ENCODE measurements at regions not wholly inside any gene's neighbourhood (a gene's known extent, or its start where the extent isn't known, plus 50 kb on each side); places are given as distances from the start of the nearest gene placed in this dataset.
"Not testable (repeated sequence)": the region's sequence is repeated elsewhere in the genome, so short reads cannot be mapped to it uniquely, and the experiment has no call there.

DNA sequence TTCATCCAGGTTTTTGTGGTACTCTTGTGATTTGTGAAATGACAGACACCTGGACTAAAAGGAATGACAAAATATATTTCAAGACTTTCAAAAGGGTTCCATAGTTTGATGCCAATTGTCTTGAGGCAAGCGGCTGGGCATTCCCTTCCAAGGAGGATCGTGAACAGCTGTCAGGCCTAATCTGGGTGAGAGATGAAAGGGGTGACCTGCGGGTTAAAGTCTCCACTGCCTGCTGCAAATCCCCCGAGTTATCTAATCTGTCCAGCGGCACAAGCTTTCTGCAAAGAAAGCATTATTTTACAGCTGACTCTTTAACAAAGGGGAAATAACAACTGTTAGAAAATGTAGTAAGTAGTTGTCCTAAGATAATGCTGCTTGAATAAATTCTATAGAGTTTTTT lies 128.7 kb upstream of the MB21D2 start:
- Histone ChIP-seq H3K79me2 (ENCODE audit: control insufficient read depth, insufficient read depth, low read length) (no peaks in the 10 kb centered on the region), H3K27me3 (ENCODE audit: control insufficient read depth in 2 of 2, insufficient read depth in 2 of 2, low read length in 2 of 2) (no peaks in the 10 kb centered on the region), H3K9me3 (replicated peaks; ENCODE audit: control insufficient read depth, insufficient read depth, low read length) (no peaks in the 10 kb centered on the region), H2AFZ (ENCODE audit: low read depth, low read length) (no peak overlapping the region), H3K9ac (replicated peaks; ENCODE audit: extremely low read depth, insufficient read depth, low read length) (no peak overlapping the region), H3K4me1 (ENCODE audit: control insufficient read depth, extremely low read depth, insufficient read depth, low read length) (no peaks in the 10 kb centered on the region), H3K36me3 (ENCODE audit: control insufficient read depth in 2 of 2, extremely low read depth in 1 of 2, insufficient read depth in 2 of 2, low read length in 2 of 2) (no peaks in the 10 kb centered on the region), H4K20me1 (replicated peaks; ENCODE audit: control insufficient read depth, extremely low read depth, insufficient read depth, low read length) (no peaks in the 10 kb centered on the region), H3K4me3 (replicated peaks in 1 of 3; ENCODE audit: insufficient read depth in 1 of 3, low read depth in 1 of 3, low read length in 3 of 3) (no peak overlapping the region), H3K27ac (ENCODE audit: insufficient read depth, low read depth, low read length) (no peak overlapping the region), H3K4me2 (ENCODE audit: insufficient read depth, low read length) (no peak overlapping the region), H3K9me1 (replicated peaks; ENCODE audit: control insufficient read depth, extremely low read depth, insufficient read depth, low read length) (no peaks in the 10 kb centered on the region)
- dilution Hi-C loops (cut with MboI; ENCODE audit: extremely low pct_ligation_motif_present, low sequenced_read_pairs), result no loop called here
- ChIA-PET POLR2A (no interaction called here), CTCF (interaction anchor here (2.1 kb wide), 1 partner anchor 243 kb away, joined by 5 read pairs; no protein-coding TSS in a partner anchor)
- no TSS peak for BruUV-seq (replicated peaks)
- TF ChIP-seq POLR2A (IDR thresholded peaks at IDR 0.05; ENCODE audit: low read depth, low read length) (no peak), FOS (IDR thresholded peaks at IDR 0.05; ENCODE audit: borderline replicate concordance, insufficient read depth, low read length) (no peak), GATA2 (IDR thresholded peaks at IDR 0.05; ENCODE audit: insufficient read depth, insufficient read length, low read depth, low read length) (no peak), EZH2 (IDR thresholded peaks at IDR 0.05; ENCODE audit: borderline replicate concordance, low read depth, low read length, severe bottlenecking) (no peak), JUN (IDR thresholded peaks at IDR 0.05; ENCODE audit: borderline replicate concordance, insufficient read depth, insufficient read length, low read depth) (no peak), MYC (IDR thresholded peaks at IDR 0.05; ENCODE audit: low read depth, low read length) (no peak), POLR2AphosphoS5 (IDR thresholded peaks at IDR 0.05; ENCODE audit: insufficient read depth, low read depth, low read length) (no peak)
- TF ChIP-seq, protein P1, sequence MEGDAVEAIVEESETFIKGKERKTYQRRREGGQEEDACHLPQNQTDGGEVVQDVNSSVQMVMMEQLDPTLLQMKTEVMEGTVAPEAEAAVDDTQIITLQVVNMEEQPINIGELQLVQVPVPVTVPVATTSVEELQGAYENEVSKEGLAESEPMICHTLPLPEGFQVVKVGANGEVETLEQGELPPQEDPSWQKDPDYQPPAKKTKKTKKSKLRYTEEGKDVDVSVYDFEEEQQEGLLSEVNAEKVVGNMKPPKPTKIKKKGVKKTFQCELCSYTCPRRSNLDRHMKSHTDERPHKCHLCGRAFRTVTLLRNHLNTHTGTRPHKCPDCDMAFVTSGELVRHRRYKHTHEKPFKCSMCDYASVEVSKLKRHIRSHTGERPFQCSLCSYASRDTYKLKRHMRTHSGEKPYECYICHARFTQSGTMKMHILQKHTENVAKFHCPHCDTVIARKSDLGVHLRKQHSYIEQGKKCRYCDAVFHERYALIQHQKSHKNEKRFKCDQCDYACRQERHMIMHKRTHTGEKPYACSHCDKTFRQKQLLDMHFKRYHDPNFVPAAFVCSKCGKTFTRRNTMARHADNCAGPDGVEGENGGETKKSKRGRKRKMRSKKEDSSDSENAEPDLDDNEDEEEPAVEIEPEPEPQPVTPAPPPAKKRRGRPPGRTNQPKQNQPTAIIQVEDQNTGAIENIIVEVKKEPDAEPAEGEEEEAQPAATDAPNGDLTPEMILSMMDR (IDR thresholded peaks at IDR 0.05; ENCODE audit: extremely low read depth in 1 of 2, insufficient read depth in 1 of 2, low read depth in 1 of 2, low read length in 2 of 2), result no peak
- TF ChIP-seq, protein P2, sequence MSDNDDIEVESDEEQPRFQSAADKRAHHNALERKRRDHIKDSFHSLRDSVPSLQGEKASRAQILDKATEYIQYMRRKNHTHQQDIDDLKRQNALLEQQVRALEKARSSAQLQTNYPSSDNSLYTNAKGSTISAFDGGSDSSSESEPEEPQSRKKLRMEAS (IDR thresholded peaks at IDR 0.05; ENCODE audit: insufficient read depth, insufficient read length), result no peak
- DNase-seq (ENCODE audit: low read depth, low spot score) (no peak), FAIRE-seq (no peak)
- intact Hi-C loops (cut with micrococcal nuclease), result loop anchor here (10.0 kb wide), 1 partner anchor 582 kb away; no protein-coding TSS in a partner anchor

DNA sequence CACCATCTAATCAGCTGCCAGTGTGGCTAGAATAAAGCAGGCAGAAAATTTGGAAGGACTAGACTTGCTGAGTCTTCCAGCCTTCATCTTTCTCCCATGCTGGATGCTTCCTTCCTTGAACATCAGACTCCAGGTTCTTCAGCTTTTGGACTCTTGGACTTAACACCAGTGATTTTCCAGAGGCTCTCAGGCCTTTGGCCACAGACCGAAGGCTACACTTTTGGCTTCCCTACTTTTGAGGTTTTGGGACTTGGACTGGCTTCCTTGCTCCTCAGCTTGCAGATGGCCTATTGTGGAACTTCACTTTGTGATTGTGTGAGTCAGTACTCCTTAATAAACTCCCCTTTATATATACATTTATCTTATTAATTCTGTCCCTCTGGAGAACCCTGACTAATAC lies 129.8 kb upstream of the MB21D2 start:
- H3K27me3 ChIP-seq (ENCODE audit: control insufficient read depth in 2 of 2, insufficient read depth in 2 of 2, low read length in 2 of 2); H3K79me2 ChIP-seq (ENCODE audit: control insufficient read depth, insufficient read depth, low read length); POLR2A ChIA-PET; DNase-seq (ENCODE audit: low read depth, low spot score); H3K9ac ChIP-seq (replicated peaks; ENCODE audit: extremely low read depth, insufficient read depth, low read length); H3K9me1 ChIP-seq (replicated peaks; ENCODE audit: control insufficient read depth, extremely low read depth, insufficient read depth, low read length); H4K20me1 ChIP-seq (replicated peaks; ENCODE audit: control insufficient read depth, extremely low read depth, insufficient read depth, low read length); H3K9me3 ChIP-seq (replicated peaks; ENCODE audit: control insufficient read depth, insufficient read depth, low read length); H3K4me1 ChIP-seq (ENCODE audit: control insufficient read depth, extremely low read depth, insufficient read depth, low read length); dilution Hi-C loops (cut with MboI; ENCODE audit: extremely low pct_ligation_motif_present, low sequenced_read_pairs); H3K4me2 ChIP-seq (ENCODE audit: insufficient read depth, low read length); FAIRE-seq; H3K4me3 ChIP-seq (replicated peaks in 1 of 3; ENCODE audit: insufficient read depth in 1 of 3, low read depth in 1 of 3, low read length in 3 of 3); H3K27ac ChIP-seq (ENCODE audit: insufficient read depth, low read depth, low read length); BruUV-seq (replicated peaks); H2AFZ ChIP-seq (ENCODE audit: low read depth, low read length); H3K36me3 ChIP-seq (ENCODE audit: control insufficient read depth in 2 of 2, extremely low read depth in 1 of 2, insufficient read depth in 2 of 2, low read length in 2 of 2): not testable (repeated sequence)
- intact Hi-C loops (cut with micrococcal nuclease), result loop anchor here (10.0 kb wide), 1 partner anchor 583 kb away; no protein-coding TSS in a partner anchor
- CTCF ChIA-PET, result interaction anchor here (1.3 to 2.1 kb wide), 2 partner anchors 230 to 244 kb away, joined by 4 to 5 read pairs; no protein-coding TSS in a partner anchor
